GM12878 (cell line): ENCODE measurements at regions not wholly inside any gene's neighbourhood (a gene's known extent, or its start where the extent isn't known, plus 50 kb on each side); places are given as distances from the start of the nearest gene placed in this dataset.

ENCODE experiments used
- ATAC-seq: fragments of 200-7000 bp; cut with Tn5 transposase; 3 replicates; pipeline ENCODE4 v1.9.1; 2020; ENCODE audit warnings: mild to moderate bottlenecking, moderate library complexity
- BruUV-seq: library from RNA; stranded (reverse); fragments of 400-500 nt; replicated peaks from 2 replicates; lab custom pipeline; 2021; lab: Mats Ljungman, UMichigan
- CTCF ChIA-PET: fragments of 300-600 bp; sonication (Branson Sonifier 250); formaldehyde crosslinking; extraction: SDS; loops from one replicate; lab custom pipeline; 2021; ENCODE audit warnings: inconsistent platforms; lab: Yijun Ruan, JAX
- POLR2A ChIA-PET: fragments of 350-600 bp; formaldehyde crosslinking; extraction: SDS; loops from one replicate; lab custom pipeline; 2021; ENCODE audit warnings: inconsistent platforms; lab: Charles Lee
- RAD21 ChIA-PET: fragments of 300-600 bp; sonication (Branson Sonifier 250); formaldehyde crosslinking; loops from one replicate; lab custom pipeline; 2023; ENCODE audit warnings: antibody characterized with exemption; ENCODE audit not compliant: unreplicated experiment; lab: Charles Lee
- SMC1A ChIA-PET: fragments of 300-600 bp; sonication (Branson Sonifier 250); formaldehyde crosslinking; loops from one replicate; lab custom pipeline; 2023; ENCODE audit not compliant: unreplicated experiment, uncharacterized antibody; lab: Charles Lee
- DNase-seq: peaks from one replicate; pipeline ENCODE4 v3.0.0-alpha.2; 2011; ENCODE audit warnings: low read depth, low spot score
- FAIRE-seq: peaks from 3 replicates; lab custom pipeline; 2011; peaks lifted over from hg19 to GRCh38; lab: Jason Lieb, UNC
- H2AFZ ChIP-seq: 2 replicates; pipeline ENCODE4 v1.6.0; 2011; ENCODE audit warnings: low read depth, low read length, control low read depth; ENCODE audit not compliant: control insufficient read depth
- H3K27ac ChIP-seq: 2 replicates; pipeline ENCODE4 v1.5.1; 2011; ENCODE audit warnings: control low read depth; ENCODE audit not compliant: control insufficient read depth, insufficient read depth
- H3K27me3 ChIP-seq, 2 experiments: replicated peaks in 1 of 2; 2 replicates each; pipeline versions ENCODE4 v1.6.0 to v1.6.1; 2011; ENCODE audit warnings: low read length in 1 of 2; ENCODE audit not compliant: control insufficient read depth in 2 of 2, insufficient read depth in 2 of 2
- H3K36me3 ChIP-seq, 2 experiments: 2 replicates each; pipeline ENCODE4 v1.5.1; 2011; ENCODE audit warnings: low read length in 1 of 2; ENCODE audit not compliant: control insufficient read depth in 2 of 2, insufficient read depth in 2 of 2
- H3K4me1 ChIP-seq: 2 replicates; pipeline ENCODE4 v1.6.1; 2011; ENCODE audit warnings: mild to moderate bottlenecking, low read length, moderate library complexity, mixed read lengths; ENCODE audit not compliant: control insufficient read depth, insufficient read depth
- H3K4me2 ChIP-seq: 2 replicates; pipeline ENCODE4 v1.6.0; 2011; ENCODE audit warnings: control low read depth; ENCODE audit not compliant: control insufficient read depth, insufficient read depth
- H3K4me3 ChIP-seq: fragments of 200-600 bp; sonication (generic); 2 replicates; pipeline ENCODE4 v1.5.1; 2016
- H3K79me2 ChIP-seq: 2 replicates; pipeline ENCODE4 v1.6.0; 2011; ENCODE audit warnings: low read length; ENCODE audit not compliant: control insufficient read depth, insufficient read depth
- H3K9ac ChIP-seq: 2 replicates; pipeline ENCODE4 v1.8.0; 2011; ENCODE audit warnings: low read length, control low read depth, mixed read lengths; ENCODE audit not compliant: control insufficient read depth, insufficient read depth
- H3K9me3 ChIP-seq: replicated peaks from 3 replicates; pipeline ENCODE4 v1.5.1; 2011; ENCODE audit warnings: mild to moderate bottlenecking, low read length; ENCODE audit not compliant: control insufficient read depth, insufficient read depth
- H4K20me1 ChIP-seq: 2 replicates; pipeline ENCODE4 v1.6.0; 2011; ENCODE audit not compliant: control insufficient read depth, insufficient read depth
- BMI1 ChIP-seq: fragments of 450-650 bp; IDR thresholded peaks from 2 replicates; pipeline ENCODE4 v1.6.1; 2016; ENCODE audit warnings: mild to moderate bottlenecking, moderate library complexity, borderline replicate concordance
- CEBPB ChIP-seq, 2 experiments: fragments of 150-350 bp in 1 of 2; IDR thresholded peaks; 2 replicates each; pipeline ENCODE4 v1.6.1; 2012 to 2014; ENCODE audit warnings: low read depth in 2 of 2, low read length in 2 of 2, borderline replicate concordance in 1 of 2, inconsistent platforms in 1 of 2
- CHD4 ChIP-seq: fragments of 200-600 bp; sonication (generic); IDR thresholded peaks from 2 replicates; pipeline ENCODE4 v1.6.1; 2016; ENCODE audit warnings: mild to moderate bottlenecking
- EP300 ChIP-seq, 2 experiments: fragments of 150-350 bp in 1 of 2; IDR thresholded peaks; 2 replicates each; pipeline ENCODE4 v1.6.1; 2011 to 2012; ENCODE audit warnings: low read depth in 2 of 2, low read length in 2 of 2, borderline replicate concordance in 1 of 2, improper control_type of control experiment in 1 of 2, inconsistent platforms in 1 of 2; ENCODE audit not compliant: control insufficient read depth in 1 of 2
- GATAD2B ChIP-seq: fragments of 450-650 bp; conservative IDR thresholded peaks from 2 replicates; pipeline ENCODE4 v1.6.1; 2017; ENCODE audit warnings: low read depth, mild to moderate bottlenecking, moderate library complexity
- MTA2 ChIP-seq: fragments of 450-650 bp; IDR thresholded peaks from 2 replicates; pipeline ENCODE4 v1.6.1; 2016; ENCODE audit warnings: low read depth, mild to moderate bottlenecking, moderate library complexity
- MYC ChIP-seq: IDR thresholded peaks from 2 replicates; pipeline ENCODE4 v1.6.1; 2011; ENCODE audit warnings: mild to moderate bottlenecking, low read length, moderate library complexity, inconsistent platforms; ENCODE audit not compliant: insufficient read depth, insufficient replicate concordance, insufficient read length, severe bottlenecking
- NFYA ChIP-seq: IDR thresholded peaks from 2 replicates; pipeline ENCODE4 v1.6.1; 2011; ENCODE audit warnings: low read depth, mild to moderate bottlenecking, low read length, improper control_type of control experiment, borderline replicate concordance
- RB1 ChIP-seq: fragments of 450-650 bp; formaldehyde crosslinking; IDR thresholded peaks from 2 replicates; pipeline ENCODE4 v1.6.1; 2017; ENCODE audit warnings: mild to moderate bottlenecking, borderline replicate concordance
- SRF ChIP-seq, 2 experiments: IDR thresholded peaks; 2 replicates each; pipeline ENCODE4 v1.6.1; 2011; ENCODE audit warnings: low read depth in 2 of 2, low read length in 2 of 2, mild to moderate bottlenecking in 1 of 2, moderate library complexity in 1 of 2
- STAT1 ChIP-seq: fragments of 450-650 bp; conservative IDR thresholded peaks from 2 replicates; pipeline ENCODE4 v1.6.1; 2014; ENCODE audit warnings: antibody characterized with exemption, mild to moderate bottlenecking
- ZNF217 ChIP-seq: fragments of 450-650 bp; IDR thresholded peaks from 2 replicates; pipeline ENCODE4 v1.6.1; 2017; ENCODE audit warnings: antibody characterized with exemption, mild to moderate bottlenecking
- in situ Hi-C: fragments of 300-500 bp; cut with MboI; formaldehyde crosslinking; loops from 9 replicates; pipeline ENCODE4 v1.14.3; 2018; ENCODE audit warnings: mixed read lengths
- intact Hi-C: fragments of 100-400 bp; cut with micrococcal nuclease; formaldehyde crosslinking; loops from one replicate; pipeline ENCODE4 v1.14.2; 2022; ENCODE audit not compliant: unreplicated experiment
- TF ChIP-seq, protein P1 (sequence below): fragments of 450-650 bp; IDR thresholded peaks from 2 replicates; pipeline ENCODE4 v1.6.1; 2016; ENCODE audit warnings: mild to moderate bottlenecking, moderate library complexity, borderline replicate concordance
- TF ChIP-seq, protein P2 (sequence below): IDR thresholded peaks from 2 replicates; pipeline ENCODE4 v1.6.1; 2011; ENCODE audit warnings: low read depth, mild to moderate bottlenecking, low read length, moderate library complexity, borderline replicate concordance; ENCODE audit errors: extremely low read depth
- TF ChIP-seq, protein P3 (sequence below): IDR thresholded peaks from 2 replicates; pipeline ENCODE4 v1.6.1; 2011; ENCODE audit warnings: low read depth, low read length, improper control_type of control experiment, borderline replicate concordance
- TF ChIP-seq, protein P4 (sequence below): fragments of 450-650 bp; IDR thresholded peaks from 2 replicates; pipeline ENCODE4 v1.6.1; 2016; ENCODE audit warnings: mild to moderate bottlenecking
- TF ChIP-seq, protein P5 (sequence below): IDR thresholded peaks from 2 replicates; pipeline ENCODE4 v1.6.1; 2011; ENCODE audit warnings: borderline replicate concordance, low read depth, mild to moderate bottlenecking, moderate library complexity, mixed read lengths, low read length; ENCODE audit not compliant: insufficient read depth; ENCODE audit errors: extremely low read length

DNA sequence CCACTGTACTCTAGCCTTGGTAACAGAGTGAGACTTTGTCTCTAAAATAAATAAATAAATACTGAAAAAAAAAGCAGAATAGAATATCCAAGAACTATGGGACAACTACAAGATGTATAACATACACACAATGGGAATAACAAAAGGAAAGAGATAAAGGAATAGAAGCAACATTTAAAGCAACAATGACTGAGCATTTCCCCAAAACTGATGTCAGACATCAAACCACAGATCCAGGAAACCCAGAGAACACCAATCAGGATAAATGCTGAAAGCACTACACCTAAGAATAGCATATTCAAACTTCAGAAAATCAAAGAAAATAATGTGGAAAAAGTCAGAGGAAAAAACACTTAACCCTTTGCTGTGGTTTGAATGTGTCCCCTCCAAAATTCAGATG lies 436.4 kb downstream of the ACTL7B start:
- no peak overlapping the region for H3K27ac ChIP-seq
- H2AFZ ChIP-seq = no peak overlapping the region
- no peaks in the 10 kb centered on the region for H3K4me1 ChIP-seq
- no peaks in the 10 kb centered on the region for H3K79me2 ChIP-seq
- H3K4me3 ChIP-seq = no peak overlapping the region
- in situ Hi-C loops (no loop called here), intact Hi-C loops (no loop called here)
- ChIA-PET POLR2A (no interaction called here), CTCF (no interaction called here), RAD21 (no interaction called here), SMC1A (no interaction called here)
- no peak for ATAC-seq
- H3K4me2 ChIP-seq = no peak overlapping the region
- no peaks in the 10 kb centered on the region for H3K36me3 ChIP-seq
- H3K9me3 ChIP-seq = no peaks in the 10 kb centered on the region
- H4K20me1 ChIP-seq = no peaks in the 10 kb centered on the region
- BruUV-seq = no TSS peak
- H3K27me3 ChIP-seq = no peaks in the 10 kb centered on the region
- no peak for FAIRE-seq
- no peak for DNase-seq
- no peak overlapping the region for H3K9ac ChIP-seq
- no peak for TF ChIP-seq NFYA
- TF ChIP-seq, protein P1, sequence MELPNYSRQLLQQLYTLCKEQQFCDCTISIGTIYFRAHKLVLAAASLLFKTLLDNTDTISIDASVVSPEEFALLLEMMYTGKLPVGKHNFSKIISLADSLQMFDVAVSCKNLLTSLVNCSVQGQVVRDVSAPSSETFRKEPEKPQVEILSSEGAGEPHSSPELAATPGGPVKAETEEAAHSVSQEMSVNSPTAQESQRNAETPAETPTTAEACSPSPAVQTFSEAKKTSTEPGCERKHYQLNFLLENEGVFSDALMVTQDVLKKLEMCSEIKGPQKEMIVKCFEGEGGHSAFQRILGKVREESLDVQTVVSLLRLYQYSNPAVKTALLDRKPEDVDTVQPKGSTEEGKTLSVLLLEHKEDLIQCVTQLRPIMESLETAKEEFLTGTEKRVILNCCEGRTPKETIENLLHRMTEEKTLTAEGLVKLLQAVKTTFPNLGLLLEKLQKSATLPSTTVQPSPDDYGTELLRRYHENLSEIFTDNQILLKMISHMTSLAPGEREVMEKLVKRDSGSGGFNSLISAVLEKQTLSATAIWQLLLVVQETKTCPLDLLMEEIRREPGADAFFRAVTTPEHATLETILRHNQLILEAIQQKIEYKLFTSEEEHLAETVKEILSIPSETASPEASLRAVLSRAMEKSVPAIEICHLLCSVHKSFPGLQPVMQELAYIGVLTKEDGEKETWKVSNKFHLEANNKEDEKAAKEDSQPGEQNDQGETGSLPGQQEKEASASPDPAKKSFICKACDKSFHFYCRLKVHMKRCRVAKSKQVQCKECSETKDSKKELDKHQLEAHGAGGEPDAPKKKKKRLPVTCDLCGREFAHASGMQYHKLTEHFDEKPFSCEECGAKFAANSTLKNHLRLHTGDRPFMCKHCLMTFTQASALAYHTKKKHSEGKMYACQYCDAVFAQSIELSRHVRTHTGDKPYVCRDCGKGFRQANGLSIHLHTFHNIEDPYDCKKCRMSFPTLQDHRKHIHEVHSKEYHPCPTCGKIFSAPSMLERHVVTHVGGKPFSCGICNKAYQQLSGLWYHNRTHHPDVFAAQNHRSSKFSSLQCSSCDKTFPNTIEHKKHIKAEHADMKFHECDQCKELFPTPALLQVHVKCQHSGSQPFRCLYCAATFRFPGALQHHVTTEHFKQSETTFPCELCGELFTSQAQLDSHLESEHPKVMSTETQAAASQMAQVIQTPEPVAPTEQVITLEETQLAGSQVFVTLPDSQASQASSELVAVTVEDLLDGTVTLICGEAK = no peak
- TF ChIP-seq, protein P2, sequence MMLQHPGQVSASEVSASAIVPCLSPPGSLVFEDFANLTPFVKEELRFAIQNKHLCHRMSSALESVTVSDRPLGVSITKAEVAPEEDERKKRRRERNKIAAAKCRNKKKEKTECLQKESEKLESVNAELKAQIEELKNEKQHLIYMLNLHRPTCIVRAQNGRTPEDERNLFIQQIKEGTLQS = no peak
- TF ChIP-seq EP300 (IDR thresholded peaks at IDR 0.05; ENCODE audit: borderline replicate concordance in 1 of 2, control insufficient read depth in 1 of 2, low read depth in 2 of 2, low read length in 2 of 2) = no peak
- no peak for TF ChIP-seq BMI1
- TF ChIP-seq MYC = no peak
- TF ChIP-seq, protein P3, sequence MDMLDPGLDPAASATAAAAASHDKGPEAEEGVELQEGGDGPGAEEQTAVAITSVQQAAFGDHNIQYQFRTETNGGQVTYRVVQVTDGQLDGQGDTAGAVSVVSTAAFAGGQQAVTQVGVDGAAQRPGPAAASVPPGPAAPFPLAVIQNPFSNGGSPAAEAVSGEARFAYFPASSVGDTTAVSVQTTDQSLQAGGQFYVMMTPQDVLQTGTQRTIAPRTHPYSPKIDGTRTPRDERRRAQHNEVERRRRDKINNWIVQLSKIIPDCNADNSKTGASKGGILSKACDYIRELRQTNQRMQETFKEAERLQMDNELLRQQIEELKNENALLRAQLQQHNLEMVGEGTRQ = no peak
- TF ChIP-seq RB1 = no peak
- TF ChIP-seq SRF (IDR thresholded peaks at IDR 0.05; ENCODE audit: low read depth in 2 of 2, low read length in 2 of 2) = no peak
- TF ChIP-seq, protein P4, sequence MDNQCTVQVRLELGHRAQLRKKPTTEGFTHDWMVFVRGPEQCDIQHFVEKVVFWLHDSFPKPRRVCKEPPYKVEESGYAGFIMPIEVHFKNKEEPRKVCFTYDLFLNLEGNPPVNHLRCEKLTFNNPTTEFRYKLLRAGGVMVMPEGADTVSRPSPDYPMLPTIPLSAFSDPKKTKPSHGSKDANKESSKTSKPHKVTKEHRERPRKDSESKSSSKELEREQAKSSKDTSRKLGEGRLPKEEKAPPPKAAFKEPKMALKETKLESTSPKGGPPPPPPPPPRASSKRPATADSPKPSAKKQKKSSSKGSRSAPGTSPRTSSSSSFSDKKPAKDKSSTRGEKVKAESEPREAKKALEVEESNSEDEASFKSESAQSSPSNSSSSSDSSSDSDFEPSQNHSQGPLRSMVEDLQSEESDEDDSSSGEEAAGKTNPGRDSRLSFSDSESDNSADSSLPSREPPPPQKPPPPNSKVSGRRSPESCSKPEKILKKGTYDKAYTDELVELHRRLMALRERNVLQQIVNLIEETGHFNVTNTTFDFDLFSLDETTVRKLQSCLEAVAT = no peak
- TF ChIP-seq STAT1 = no peak
- TF ChIP-seq MTA2 = no peak
- TF ChIP-seq GATAD2B = no peak
- TF ChIP-seq CEBPB (IDR thresholded peaks at IDR 0.05; ENCODE audit: borderline replicate concordance in 1 of 2, low read depth in 2 of 2, low read length in 2 of 2) = no peak
- TF ChIP-seq, protein P5, sequence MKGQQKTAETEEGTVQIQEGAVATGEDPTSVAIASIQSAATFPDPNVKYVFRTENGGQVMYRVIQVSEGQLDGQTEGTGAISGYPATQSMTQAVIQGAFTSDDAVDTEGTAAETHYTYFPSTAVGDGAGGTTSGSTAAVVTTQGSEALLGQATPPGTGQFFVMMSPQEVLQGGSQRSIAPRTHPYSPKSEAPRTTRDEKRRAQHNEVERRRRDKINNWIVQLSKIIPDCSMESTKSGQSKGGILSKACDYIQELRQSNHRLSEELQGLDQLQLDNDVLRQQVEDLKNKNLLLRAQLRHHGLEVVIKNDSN = no peak
- TF ChIP-seq CHD4 = no peak
- TF ChIP-seq ZNF217 = no peak
